Hematopoietic multipotent progenitor cell treated with erythropoietin and hydrocortisone succinate and interleukin-3 and kit ligand, for 15 days (in vitro differentiated cells): ENCODE measurements at regions not wholly inside any gene's neighbourhood (a gene's known extent, or its start where the extent isn't known, plus 50 kb on each side); places are given as distances from the start of the nearest gene placed in this dataset.

Source experiments
- DNase-seq: peaks from one replicate; pipeline ENCODE4 v3.0.0-alpha.2; 2015; ENCODE audit warnings: low spot score

- DNase-seq = no peak
Observed at GRCh38 chr13:79084802-79085424, 321.1 kb downstream of the RBM26 start.

GRCh38 chr13:79081942-79082341 is 324.1 kb downstream of the RBM26 start:
- no peak for DNase-seq

GRCh38 chr13:79079351-79079839 is 326.7 kb downstream of the RBM26 start:
- DNase-seq = no peak

GRCh38 chr13:79075703-79076102 is 330.4 kb downstream of the RBM26 start:
- DNase-seq = no peak

GRCh38 chr13:79070343-79070974 is 335.6 kb downstream of the RBM26 start:
- DNase-seq = no peak

GRCh38 chr13:79062291-79062690 is 343.8 kb downstream of the RBM26 start:
- no peak for DNase-seq

- no peak for DNase-seq
Observed at GRCh38 chr13:79060216-79060615, 345.8 kb downstream of the RBM26 start.

GRCh38 chr13:79056706-79057105 is 349.3 kb downstream of the RBM26 start:
- DNase-seq = no peak

GRCh38 chr13:79051472-79051871 is 354.6 kb downstream of the RBM26 start:
- no peak for DNase-seq

- no peak for DNase-seq
Observed at GRCh38 chr13:79044415-79044814, 361.6 kb downstream of the RBM26 start.

- no peak for DNase-seq
Observed at GRCh38 chr13:79043208-79043607, 362.8 kb downstream of the RBM26 start.

GRCh38 chr13:79037197-79037596 is 368.9 kb downstream of the RBM26 start:
- no peak for DNase-seq

- no peak for DNase-seq
Observed at GRCh38 chr13:79034341-79034740, 371.7 kb downstream of the RBM26 start.

GRCh38 chr13:79030513-79030912 is 371.6 kb upstream of the OBI1 start:
- no peak for DNase-seq

GRCh38 chr13:79018166-79018565 is 359.2 kb upstream of the OBI1 start:
- no peak for DNase-seq

GRCh38 chr13:79011179-79011578 is 352.2 kb upstream of the OBI1 start:
- no peak for DNase-seq

GRCh38 chr13:79003989-79004898 is 345.3 kb upstream of the OBI1 start:
- DNase-seq = no peak

GRCh38 chr13:78999494-78999893 is 340.5 kb upstream of the OBI1 start:
- DNase-seq = no peak

GRCh38 chr13:78998630-78999315 is 339.8 kb upstream of the OBI1 start:
- no peak for DNase-seq

- no peak for DNase-seq
Observed at GRCh38 chr13:78997902-78998629, 339.1 kb upstream of the OBI1 start.

GRCh38 chr13:78993792-78994191 is 334.8 kb upstream of the OBI1 start:
- no peak for DNase-seq

GRCh38 chr13:78981913-78982312 is 323.0 kb upstream of the OBI1 start:
- no peak for DNase-seq
